ENCODE measurements at regions not wholly inside any gene's neighbourhood (a gene's known extent, or its start where the extent isn't known, plus 50 kb on each side); places are given as distances from the start of the nearest gene placed in this dataset.

DNA sequence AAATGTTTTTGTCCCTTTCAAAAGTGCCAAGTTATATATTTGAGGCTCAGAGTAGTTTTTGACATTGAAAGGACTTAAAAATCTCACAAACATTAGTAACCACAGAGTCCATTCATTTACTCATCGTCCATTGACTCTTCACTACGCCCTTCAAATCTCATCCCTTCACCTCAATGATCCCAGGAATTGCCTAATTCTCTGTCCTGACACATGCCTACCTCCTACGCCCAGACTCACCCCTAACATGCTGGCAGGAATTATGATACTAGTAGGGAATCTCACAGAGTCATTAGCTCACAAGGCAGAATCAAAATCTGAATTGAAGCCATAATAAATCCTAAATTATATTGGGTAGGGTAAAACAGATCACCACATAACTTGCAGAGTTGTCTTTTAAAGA is 410.1 kb downstream of the RAP2B start:
- no peak overlapping the region for H3K9ac ChIP-seq (replicated peaks; ENCODE audit: extremely low read depth, insufficient read depth, low read length)
- ChIA-PET CTCF (no interaction called here), POLR2A (no interaction called here)
- no peaks in the 10 kb centered on the region for H3K27me3 ChIP-seq (ENCODE audit: control insufficient read depth in 2 of 2, insufficient read depth in 2 of 2, low read length in 2 of 2)
- no peaks in the 10 kb centered on the region for H3K4me1 ChIP-seq (ENCODE audit: control insufficient read depth, extremely low read depth, insufficient read depth, low read length)
- no peaks in the 10 kb centered on the region for H4K20me1 ChIP-seq (replicated peaks; ENCODE audit: control insufficient read depth, extremely low read depth, insufficient read depth, low read length)
- no peaks in the 10 kb centered on the region for H3K9me3 ChIP-seq (replicated peaks; ENCODE audit: control insufficient read depth, insufficient read depth, low read length)
- H3K4me2 ChIP-seq (ENCODE audit: insufficient read depth, low read length): no peak overlapping the region
- H3K4me3 ChIP-seq (replicated peaks in 1 of 3; ENCODE audit: insufficient read depth in 1 of 3, low read depth in 1 of 3, low read length in 3 of 3): no peak overlapping the region
- BruUV-seq (replicated peaks): no TSS peak
- no peak overlapping the region for H2AFZ ChIP-seq (ENCODE audit: low read depth, low read length)
- intact Hi-C loops (cut with micrococcal nuclease): no loop called here
- TF ChIP-seq, protein P1, sequence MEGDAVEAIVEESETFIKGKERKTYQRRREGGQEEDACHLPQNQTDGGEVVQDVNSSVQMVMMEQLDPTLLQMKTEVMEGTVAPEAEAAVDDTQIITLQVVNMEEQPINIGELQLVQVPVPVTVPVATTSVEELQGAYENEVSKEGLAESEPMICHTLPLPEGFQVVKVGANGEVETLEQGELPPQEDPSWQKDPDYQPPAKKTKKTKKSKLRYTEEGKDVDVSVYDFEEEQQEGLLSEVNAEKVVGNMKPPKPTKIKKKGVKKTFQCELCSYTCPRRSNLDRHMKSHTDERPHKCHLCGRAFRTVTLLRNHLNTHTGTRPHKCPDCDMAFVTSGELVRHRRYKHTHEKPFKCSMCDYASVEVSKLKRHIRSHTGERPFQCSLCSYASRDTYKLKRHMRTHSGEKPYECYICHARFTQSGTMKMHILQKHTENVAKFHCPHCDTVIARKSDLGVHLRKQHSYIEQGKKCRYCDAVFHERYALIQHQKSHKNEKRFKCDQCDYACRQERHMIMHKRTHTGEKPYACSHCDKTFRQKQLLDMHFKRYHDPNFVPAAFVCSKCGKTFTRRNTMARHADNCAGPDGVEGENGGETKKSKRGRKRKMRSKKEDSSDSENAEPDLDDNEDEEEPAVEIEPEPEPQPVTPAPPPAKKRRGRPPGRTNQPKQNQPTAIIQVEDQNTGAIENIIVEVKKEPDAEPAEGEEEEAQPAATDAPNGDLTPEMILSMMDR (IDR thresholded peaks at IDR 0.05; ENCODE audit: extremely low read depth in 1 of 2, insufficient read depth in 1 of 2, low read depth in 1 of 2, low read length in 2 of 2): no peak
- no peak for TF ChIP-seq EZH2 (IDR thresholded peaks at IDR 0.05; ENCODE audit: borderline replicate concordance, low read depth, low read length, severe bottlenecking)
- TF ChIP-seq POLR2A (IDR thresholded peaks at IDR 0.05; ENCODE audit: low read depth, low read length): no peak
- TF ChIP-seq, protein P2, sequence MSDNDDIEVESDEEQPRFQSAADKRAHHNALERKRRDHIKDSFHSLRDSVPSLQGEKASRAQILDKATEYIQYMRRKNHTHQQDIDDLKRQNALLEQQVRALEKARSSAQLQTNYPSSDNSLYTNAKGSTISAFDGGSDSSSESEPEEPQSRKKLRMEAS (IDR thresholded peaks at IDR 0.05; ENCODE audit: insufficient read depth, insufficient read length): no peak
- no peak for TF ChIP-seq FOS (IDR thresholded peaks at IDR 0.05; ENCODE audit: borderline replicate concordance, insufficient read depth, low read length)
- no peak for TF ChIP-seq MYC (IDR thresholded peaks at IDR 0.05; ENCODE audit: low read depth, low read length)
- TF ChIP-seq POLR2AphosphoS5 (IDR thresholded peaks at IDR 0.05; ENCODE audit: insufficient read depth, low read depth, low read length): no peak
- TF ChIP-seq JUN (IDR thresholded peaks at IDR 0.05; ENCODE audit: borderline replicate concordance, insufficient read depth, insufficient read length, low read depth): no peak
- no peak for TF ChIP-seq GATA2 (IDR thresholded peaks at IDR 0.05; ENCODE audit: insufficient read depth, insufficient read length, low read depth, low read length)
- H3K36me3 ChIP-seq (ENCODE audit: control insufficient read depth in 2 of 2, extremely low read depth in 1 of 2, insufficient read depth in 2 of 2, low read length in 2 of 2): no peaks in the 10 kb centered on the region
- no peak for FAIRE-seq
- no peak for DNase-seq (ENCODE audit: low read depth, low spot score)
- H3K27ac ChIP-seq (ENCODE audit: insufficient read depth, low read depth, low read length): no peak overlapping the region
- no peaks in the 10 kb centered on the region for H3K79me2 ChIP-seq (ENCODE audit: control insufficient read depth, insufficient read depth, low read length)
- no peaks in the 10 kb centered on the region for H3K9me1 ChIP-seq (replicated peaks; ENCODE audit: control insufficient read depth, extremely low read depth, insufficient read depth, low read length)
- dilution Hi-C loops (cut with MboI; ENCODE audit: extremely low pct_ligation_motif_present, low sequenced_read_pairs): no loop called here
